ENCODE measurements at regions not wholly inside any gene's neighbourhood (a gene's known extent, or its start where the extent isn't known, plus 50 kb on each side); places are given as distances from the start of the nearest gene placed in this dataset.

DNA sequence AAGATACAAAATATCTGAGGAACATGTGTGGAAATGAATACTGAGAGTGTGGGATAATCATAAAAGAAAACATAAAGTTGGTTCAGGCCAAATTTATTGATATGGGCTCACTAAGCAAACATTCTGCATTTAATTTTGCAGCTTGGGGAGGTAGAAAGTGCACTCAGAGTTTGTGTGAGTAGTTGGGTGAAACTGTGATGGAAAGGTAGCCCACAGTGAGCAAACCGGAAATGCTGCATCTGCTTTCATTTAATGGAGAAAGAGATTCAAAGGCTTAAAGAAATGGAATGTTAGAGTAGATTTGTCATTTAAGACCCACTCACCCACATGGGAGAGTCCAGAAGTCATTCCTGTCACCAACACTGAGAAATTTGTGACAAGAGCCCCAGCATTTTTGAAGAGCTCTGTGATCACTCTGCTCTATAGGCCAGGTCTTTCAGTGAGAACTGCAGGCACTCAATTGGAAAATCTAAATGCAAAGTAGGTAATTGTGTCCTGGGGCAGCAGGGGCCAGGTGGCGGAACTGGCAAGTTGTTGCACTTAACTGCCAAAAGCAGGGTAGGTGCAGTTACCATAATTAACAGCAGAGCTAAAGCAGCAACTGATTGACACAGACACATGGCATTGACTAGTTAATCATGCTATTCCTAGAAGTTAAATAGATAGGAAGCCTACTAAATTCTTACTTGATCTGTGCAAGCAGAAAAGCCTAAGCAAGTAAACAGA lies 1228.3 kb upstream of the PCDH20 start:
- Histone ChIP-seq H3K4me2 (ENCODE audit: low read length) (no peak overlapping the region), H3K4me1 (ENCODE audit: insufficient read depth, low read length) (no peaks in the 10 kb centered on the region), H3K27ac (ENCODE audit: low read depth, low read length) (no peak overlapping the region), H3K9me3 (ENCODE audit: insufficient read depth, low read depth, low read length) (peaks cover 16% of the 10 kb centered on the region), H3K27me3 (ENCODE audit: insufficient read depth, low read length) (no peaks in the 10 kb centered on the region), H3K79me2 (ENCODE audit: insufficient read depth, low read length) (no peaks in the 10 kb centered on the region), H3K4me3 (ENCODE audit: insufficient read depth, low read depth, low read length) (no peak overlapping the region), H4K20me1 (ENCODE audit: insufficient read depth, low read length) (no peaks in the 10 kb centered on the region), H3K9ac (ENCODE audit: low read length) (no peak overlapping the region), H2AFZ (ENCODE audit: low read depth, low read length) (no peak overlapping the region), H3K36me3 (ENCODE audit: insufficient read depth, low read length) (no peaks in the 10 kb centered on the region)
- FAIRE-seq (no peak), DNase-seq (ENCODE audit: low read depth) (no peak)
- Mint-ChIP-seq H3K27ac (ENCODE audit: unreplicated experiment) (no peak overlapping the region), H3K4me3 (ENCODE audit: unreplicated experiment) (no peak overlapping the region), H3K27me3 (ENCODE audit: low read depth, unreplicated experiment) (no peaks in the 10 kb centered on the region), H3K4me1 (ENCODE audit: low read depth, unreplicated experiment) (peaks cover 3% of the 10 kb centered on the region), H3K9me3 (ENCODE audit: unreplicated experiment) (no peaks in the 10 kb centered on the region), H3K36me3 (ENCODE audit: low read depth, unreplicated experiment) (no peaks in the 10 kb centered on the region)
- TF ChIP-seq CTCF (IDR thresholded peaks at IDR 0.05; ENCODE audit: insufficient read depth, low read depth, low read length) (no peak), EZH2 (IDR thresholded peaks at IDR 0.05; ENCODE audit: insufficient read depth, low read length) (no peak)

DNA sequence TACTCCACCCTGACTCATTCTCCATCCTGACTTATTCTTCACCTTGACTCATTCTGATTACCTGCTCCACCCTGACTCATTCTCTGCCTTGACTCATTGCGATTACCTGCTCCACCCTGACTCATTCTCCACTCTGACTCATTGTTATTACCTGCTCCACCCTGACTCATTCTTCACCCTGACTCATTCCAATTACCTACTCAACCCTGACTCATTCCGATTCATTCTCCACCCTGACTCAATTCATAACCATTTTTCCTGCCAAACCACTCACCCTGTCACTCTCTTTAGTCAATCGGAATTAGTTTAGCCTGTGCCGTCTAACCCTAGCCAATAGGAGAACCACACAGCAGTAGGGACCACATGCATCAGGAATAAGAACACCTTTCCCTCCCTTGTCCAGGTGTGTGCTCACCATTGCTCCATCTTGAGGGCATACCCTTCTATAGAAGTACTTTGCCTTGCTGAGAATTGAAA lies 1227.4 kb upstream of the PCDH20 start:
- Mint-ChIP-seq H3K9me3 (ENCODE audit: unreplicated experiment) (no peaks in the 10 kb centered on the region), H3K4me1 (ENCODE audit: low read depth, unreplicated experiment) (peaks cover 4% of the 10 kb centered on the region), H3K4me3 (ENCODE audit: unreplicated experiment) (no peak overlapping the region), H3K27ac (ENCODE audit: unreplicated experiment) (no peak overlapping the region), H3K27me3 (ENCODE audit: low read depth, unreplicated experiment) (no peaks in the 10 kb centered on the region), H3K36me3 (ENCODE audit: low read depth, unreplicated experiment) (no peaks in the 10 kb centered on the region)
- DNase-seq (ENCODE audit: low read depth), result peak; percentile 31
- Histone ChIP-seq H3K4me3 (ENCODE audit: insufficient read depth, low read depth, low read length) (no peak overlapping the region), H3K36me3 (ENCODE audit: insufficient read depth, low read length) (no peaks in the 10 kb centered on the region), H3K9ac (ENCODE audit: low read length) (no peak overlapping the region), H4K20me1 (ENCODE audit: insufficient read depth, low read length) (no peaks in the 10 kb centered on the region), H3K4me1 (ENCODE audit: insufficient read depth, low read length) (no peaks in the 10 kb centered on the region), H3K9me3 (ENCODE audit: insufficient read depth, low read depth, low read length) (peaks cover 16% of the 10 kb centered on the region), H3K27me3 (ENCODE audit: insufficient read depth, low read length) (no peaks in the 10 kb centered on the region), H2AFZ (ENCODE audit: low read depth, low read length) (no peak overlapping the region), H3K4me2 (ENCODE audit: low read length) (no peak overlapping the region), H3K27ac (ENCODE audit: low read depth, low read length) (no peak overlapping the region), H3K79me2 (ENCODE audit: insufficient read depth, low read length) (no peaks in the 10 kb centered on the region)
- TF ChIP-seq CTCF (IDR thresholded peaks at IDR 0.05; ENCODE audit: insufficient read depth, low read depth, low read length), result no peak
- TF ChIP-seq EZH2 (IDR thresholded peaks at IDR 0.05; ENCODE audit: insufficient read depth, low read length), result no peak
- FAIRE-seq, result no peak

DNA sequence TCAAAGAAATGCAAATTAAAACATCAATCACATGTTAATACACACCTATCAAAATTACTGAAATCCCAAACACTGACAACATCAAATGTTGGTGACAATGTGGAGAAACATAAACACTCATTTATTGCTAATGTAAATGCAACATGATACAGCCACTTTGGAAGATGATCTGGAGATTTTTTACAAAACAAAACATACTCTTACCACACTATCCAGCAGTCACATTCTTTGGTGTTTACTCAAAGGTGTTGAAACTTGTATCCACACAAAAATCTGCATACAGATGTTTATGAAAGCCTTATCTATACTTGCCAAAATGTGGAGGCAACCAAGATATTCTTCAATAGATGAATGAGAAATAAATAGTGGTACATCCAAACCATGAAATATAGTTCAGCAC lies 1219.5 kb upstream of the PCDH20 start:
- Histone ChIP-seq H4K20me1 (ENCODE audit: insufficient read depth, low read length) (no peaks in the 10 kb centered on the region), H3K27me3 (ENCODE audit: insufficient read depth, low read length) (no peaks in the 10 kb centered on the region), H3K36me3 (ENCODE audit: insufficient read depth, low read length) (no peaks in the 10 kb centered on the region), H3K9ac (ENCODE audit: low read length) (no peak overlapping the region), H3K4me3 (ENCODE audit: insufficient read depth, low read depth, low read length) (no peak overlapping the region), H3K79me2 (ENCODE audit: insufficient read depth, low read length) (no peaks in the 10 kb centered on the region), H3K4me1 (ENCODE audit: insufficient read depth, low read length) (no peaks in the 10 kb centered on the region), H3K9me3 (ENCODE audit: insufficient read depth, low read depth, low read length) (no peaks in the 10 kb centered on the region), H3K27ac (ENCODE audit: low read depth, low read length) (no peak overlapping the region), H3K4me2 (ENCODE audit: low read length) (no peak overlapping the region), H2AFZ (ENCODE audit: low read depth, low read length) (no peak overlapping the region)
- no peak overlapping the region for H3K4me3 Mint-ChIP-seq (ENCODE audit: unreplicated experiment)
- TF ChIP-seq EZH2 (IDR thresholded peaks at IDR 0.05; ENCODE audit: insufficient read depth, low read length) (no peak), CTCF (IDR thresholded peaks at IDR 0.05; ENCODE audit: insufficient read depth, low read depth, low read length) (no peak)
- H3K27me3 Mint-ChIP-seq (ENCODE audit: low read depth, unreplicated experiment), result no peaks in the 10 kb centered on the region
- no peaks in the 10 kb centered on the region for H3K9me3 Mint-ChIP-seq (ENCODE audit: unreplicated experiment)
- DNase-seq (ENCODE audit: low read depth) (no peak), FAIRE-seq (peak; percentile 26)
- H3K4me1 Mint-ChIP-seq (ENCODE audit: low read depth, unreplicated experiment), result peaks cover 11% of the 10 kb centered on the region
- H3K36me3 Mint-ChIP-seq (ENCODE audit: low read depth, unreplicated experiment), result no peaks in the 10 kb centered on the region
- no peak overlapping the region for H3K27ac Mint-ChIP-seq (ENCODE audit: unreplicated experiment)

All from astrocyte (in vitro differentiated cells and primary cell).